ENCODE measurements at regions not wholly inside any gene's neighbourhood (a gene's known extent, or its start where the extent isn't known, plus 50 kb on each side); places are given as distances from the start of the nearest gene placed in this dataset.

- 32% methylated on average over 3 of the region's 3 CpGs for WGBS (ENCODE audit: insufficient coverage, low coverage, low lambda C conversion rate, missing lambda C conversion rate)
- Histone ChIP-seq H3K27ac (no peak overlapping the region), H3K4me1 (no peaks in the 10 kb centered on the region), H3K4me3 (no peak overlapping the region), H3K9me3 (no peaks in the 10 kb centered on the region), H3K36me3 (no peaks in the 10 kb centered on the region), H3K27me3 (no peaks in the 10 kb centered on the region)
- ATAC-seq (no peak), DNase-seq (no peak)
- intact Hi-C loops (cut with DNase I) = no loop called here
- TF ChIP-seq POLR2A (IDR thresholded peaks at IDR 0.05) (no peak), CTCF (IDR thresholded peaks at IDR 0.05) (no peak)
Measured at GRCh38 chr2:173814306-173814705, 150.9 kb downstream of the SP3 start.

GRCh38 chr2:173815772-173816171, 149.4 kb downstream of the SP3 start:
- H3K4me1 ChIP-seq = no peaks in the 10 kb centered on the region
- ATAC-seq (no peak), DNase-seq (no peak)
- H3K36me3 ChIP-seq = no peaks in the 10 kb centered on the region
- no peak for TF ChIP-seq POLR2A (IDR thresholded peaks at IDR 0.05)
- TF ChIP-seq CTCF (IDR thresholded peaks at IDR 0.05) = no peak
- no peak overlapping the region for H3K4me3 ChIP-seq
- intact Hi-C loops (cut with DNase I) = no loop called here
- H3K9me3 ChIP-seq = no peaks in the 10 kb centered on the region
- no peak overlapping the region for H3K27ac ChIP-seq
- H3K27me3 ChIP-seq = no peaks in the 10 kb centered on the region
- WGBS (ENCODE audit: insufficient coverage, low coverage, low lambda C conversion rate, missing lambda C conversion rate) = 73% methylated on average over 5 of the region's 5 CpGs

- Histone ChIP-seq H3K4me1 (no peaks in the 10 kb centered on the region), H3K4me3 (no peak overlapping the region), H3K27me3 (no peaks in the 10 kb centered on the region), H3K36me3 (no peaks in the 10 kb centered on the region), H3K27ac (no peak overlapping the region), H3K9me3 (no peaks in the 10 kb centered on the region)
- intact Hi-C loops (cut with DNase I) = no loop called here
- 63% methylated on average over 4 of the region's 4 CpGs for WGBS (ENCODE audit: insufficient coverage, low coverage, low lambda C conversion rate, missing lambda C conversion rate)
- TF ChIP-seq POLR2A (IDR thresholded peaks at IDR 0.05) = no peak
- TF ChIP-seq CTCF (IDR thresholded peaks at IDR 0.05) = no peak
- no peak for ATAC-seq
- no peak for DNase-seq
Measured at GRCh38 chr2:173817582-173817981, 147.6 kb downstream of the SP3 start.

- H3K27me3 ChIP-seq = no peaks in the 10 kb centered on the region
- TF ChIP-seq POLR2A (IDR thresholded peaks at IDR 0.05) = no peak
Measured at GRCh38 chr2:173818285-173818684, 146.9 kb downstream of the SP3 start.

GRCh38 chr2:173819852-173820251, 145.3 kb downstream of the SP3 start:
- no peaks in the 10 kb centered on the region for H3K27me3 ChIP-seq
- H3K9me3 ChIP-seq = no peaks in the 10 kb centered on the region
- ATAC-seq (no peak), DNase-seq (no peak)
- no peak overlapping the region for H3K4me3 ChIP-seq
- intact Hi-C loops (cut with DNase I) = no loop called here
- 38% methylated on average over 2 of the region's 5 CpGs for WGBS (ENCODE audit: insufficient coverage, low coverage, low lambda C conversion rate, missing lambda C conversion rate)
- no peaks in the 10 kb centered on the region for H3K36me3 ChIP-seq
- no peak overlapping the region for H3K27ac ChIP-seq
- no peak for TF ChIP-seq POLR2A (IDR thresholded peaks at IDR 0.05)
- TF ChIP-seq CTCF (IDR thresholded peaks at IDR 0.05) = no peak
- H3K4me1 ChIP-seq = no peaks in the 10 kb centered on the region

More at GRCh38 chr2:173818285-173818684, 146.9 kb downstream of the SP3 start:
- Histone ChIP-seq H3K27ac (no peak overlapping the region), H3K4me3 (no peak overlapping the region), H3K9me3 (no peaks in the 10 kb centered on the region), H3K4me1 (no peaks in the 10 kb centered on the region), H3K36me3 (no peaks in the 10 kb centered on the region)
- ATAC-seq = no peak
- no peak for DNase-seq
- 94% methylated on average over 4 of the region's 4 CpGs for WGBS (ENCODE audit: insufficient coverage, low coverage, low lambda C conversion rate, missing lambda C conversion rate)
- intact Hi-C loops (cut with DNase I) = no loop called here

Measured in right lobe of liver (tissue), 6 donors.